ENCODE measurements at regions not wholly inside any gene's neighbourhood (a gene's known extent, or its start where the extent isn't known, plus 50 kb on each side); places are given as distances from the start of the nearest gene placed in this dataset.

DNA sequence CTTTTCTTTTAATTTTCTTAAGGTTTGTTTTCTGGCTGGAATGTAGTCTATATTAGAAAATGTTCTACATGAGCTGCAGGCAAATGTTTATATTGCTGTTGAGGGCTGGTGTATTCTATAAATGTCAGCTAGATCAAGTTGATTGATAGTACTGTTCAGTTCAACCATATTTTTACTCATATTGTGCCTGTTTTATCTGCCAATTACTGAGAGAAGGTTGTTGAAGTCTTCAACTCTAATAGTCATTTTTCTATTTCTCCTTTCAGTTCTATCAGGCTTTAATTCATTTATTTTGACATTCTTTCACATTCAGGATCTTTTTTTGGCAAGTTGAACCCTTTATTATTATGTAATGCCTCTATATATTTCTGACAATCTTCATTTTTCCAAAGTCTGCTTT, 93.2 kb upstream of the HS3ST3A1 start:
- Histone ChIP-seq H3K36me3 (ENCODE audit: control insufficient read depth in 2 of 3, insufficient read depth in 3 of 3, low read length in 3 of 3) (no peaks in the 10 kb centered on the region), H3K9me3 (ENCODE audit: control insufficient read depth in 2 of 3, insufficient read depth in 1 of 3, low read length in 3 of 3) (peaks cover 0 to 2% (median 0%) of the 10 kb centered on the region in 3 donors), H3K27ac (ENCODE audit: low read depth in 2 of 2, low read length in 2 of 2) (no peak overlapping the region), H3K4me1 (ENCODE audit: control insufficient read depth in 2 of 3, insufficient read depth in 2 of 3, low read depth in 1 of 3, low read length in 3 of 3) (no peaks in the 10 kb centered on the region), H3K9ac (ENCODE audit: low read length in 3 of 3) (no peak overlapping the region), H3K27me3 (ENCODE audit: control insufficient read depth, insufficient read depth, low read length) (no peaks in the 10 kb centered on the region), H3K4me3 (ENCODE audit: low read length in 3 of 3) (no peak overlapping the region)
- FAIRE-seq (no peak), DNase-seq (no peak)
- intact Hi-C loops (cut with DNase I) = no loop called here
- TF ChIP-seq, protein P1, sequence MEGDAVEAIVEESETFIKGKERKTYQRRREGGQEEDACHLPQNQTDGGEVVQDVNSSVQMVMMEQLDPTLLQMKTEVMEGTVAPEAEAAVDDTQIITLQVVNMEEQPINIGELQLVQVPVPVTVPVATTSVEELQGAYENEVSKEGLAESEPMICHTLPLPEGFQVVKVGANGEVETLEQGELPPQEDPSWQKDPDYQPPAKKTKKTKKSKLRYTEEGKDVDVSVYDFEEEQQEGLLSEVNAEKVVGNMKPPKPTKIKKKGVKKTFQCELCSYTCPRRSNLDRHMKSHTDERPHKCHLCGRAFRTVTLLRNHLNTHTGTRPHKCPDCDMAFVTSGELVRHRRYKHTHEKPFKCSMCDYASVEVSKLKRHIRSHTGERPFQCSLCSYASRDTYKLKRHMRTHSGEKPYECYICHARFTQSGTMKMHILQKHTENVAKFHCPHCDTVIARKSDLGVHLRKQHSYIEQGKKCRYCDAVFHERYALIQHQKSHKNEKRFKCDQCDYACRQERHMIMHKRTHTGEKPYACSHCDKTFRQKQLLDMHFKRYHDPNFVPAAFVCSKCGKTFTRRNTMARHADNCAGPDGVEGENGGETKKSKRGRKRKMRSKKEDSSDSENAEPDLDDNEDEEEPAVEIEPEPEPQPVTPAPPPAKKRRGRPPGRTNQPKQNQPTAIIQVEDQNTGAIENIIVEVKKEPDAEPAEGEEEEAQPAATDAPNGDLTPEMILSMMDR (IDR thresholded peaks at IDR 0.05; ENCODE audit: borderline replicate concordance, extremely low read depth, insufficient read depth) = no peak

DNA sequence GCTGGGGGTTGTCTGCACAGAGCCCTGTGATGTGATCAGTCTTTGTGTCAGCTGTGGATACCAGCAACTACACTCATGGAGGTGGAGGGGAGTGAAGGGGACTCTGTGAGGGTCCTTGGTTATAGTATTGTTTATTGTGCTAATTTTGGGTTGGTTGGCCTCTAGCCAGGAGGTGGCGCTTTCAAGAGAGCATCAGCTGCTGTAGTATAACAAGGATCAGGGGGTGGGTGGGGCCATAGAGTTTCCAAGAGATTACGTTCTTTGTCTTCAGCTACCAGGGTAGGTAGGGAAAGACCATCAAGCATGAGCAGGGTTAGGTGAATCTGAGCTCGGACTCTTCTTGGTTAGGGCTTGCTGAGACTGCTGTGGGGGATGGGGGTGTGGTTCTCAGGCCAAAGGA, 97.1 kb upstream of the HS3ST3A1 start:
- Histone ChIP-seq H3K36me3 (ENCODE audit: control insufficient read depth in 2 of 3, insufficient read depth in 3 of 3, low read length in 3 of 3) (no peaks in the 10 kb centered on the region), H3K4me1 (ENCODE audit: control insufficient read depth in 2 of 3, insufficient read depth in 2 of 3, low read depth in 1 of 3, low read length in 3 of 3) (no peaks in the 10 kb centered on the region), H3K27ac (ENCODE audit: low read depth in 2 of 2, low read length in 2 of 2) (no peak overlapping the region), H3K27me3 (ENCODE audit: control insufficient read depth, insufficient read depth, low read length) (no peaks in the 10 kb centered on the region), H3K9ac (ENCODE audit: low read length in 3 of 3) (no peak overlapping the region), H3K4me3 (ENCODE audit: low read length in 3 of 3) (no peak overlapping the region), H3K9me3 (ENCODE audit: control insufficient read depth in 2 of 3, insufficient read depth in 1 of 3, low read length in 3 of 3) (peaks cover 0 to 2% (median 0%) of the 10 kb centered on the region in 3 donors)
- DNase-seq (no peak), FAIRE-seq (no peak)
- intact Hi-C loops (cut with DNase I) = no loop called here
- TF ChIP-seq, protein P1 (IDR thresholded peaks at IDR 0.05; ENCODE audit: borderline replicate concordance, extremely low read depth, insufficient read depth) = no peak

DNA sequence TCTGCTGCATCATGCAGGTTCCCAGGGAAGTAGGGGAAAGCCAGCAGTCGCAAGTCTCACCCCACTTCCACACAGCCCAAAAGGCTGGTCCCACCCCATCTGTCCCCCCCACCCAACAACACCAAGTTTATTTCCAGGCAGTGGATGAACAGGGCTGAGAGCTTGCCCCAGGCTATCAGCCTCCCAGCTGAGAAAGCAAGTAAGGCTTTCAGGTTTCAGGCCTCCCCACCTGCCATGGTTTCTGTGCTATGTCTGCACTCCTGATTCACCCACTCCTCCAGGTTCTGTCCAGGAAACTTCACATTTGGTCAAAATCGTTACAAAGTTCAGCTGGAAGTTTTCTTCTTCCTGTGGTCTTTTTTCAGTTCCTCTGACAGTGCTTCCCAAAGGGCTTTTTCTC, 97.5 kb upstream of the HS3ST3A1 start:
- TF ChIP-seq, protein P1 (IDR thresholded peaks at IDR 0.05; ENCODE audit: borderline replicate concordance, extremely low read depth, insufficient read depth) = no peak
- no peak for DNase-seq
- H3K27ac ChIP-seq (ENCODE audit: low read depth in 2 of 2, low read length in 2 of 2) = no peak overlapping the region
- H3K4me3 ChIP-seq (ENCODE audit: low read length in 3 of 3) = no peak overlapping the region
- no peaks in the 10 kb centered on the region for H3K4me1 ChIP-seq (ENCODE audit: control insufficient read depth in 2 of 3, insufficient read depth in 2 of 3, low read depth in 1 of 3, low read length in 3 of 3)
- H3K9me3 ChIP-seq (ENCODE audit: control insufficient read depth in 2 of 3, insufficient read depth in 1 of 3, low read length in 3 of 3) = peaks cover 0 to 2% (median 0%) of the 10 kb centered on the region in 3 donors
- intact Hi-C loops (cut with DNase I) = no loop called here
- no peak for FAIRE-seq
- H3K27me3 ChIP-seq (ENCODE audit: control insufficient read depth, insufficient read depth, low read length) = no peaks in the 10 kb centered on the region
- no peak overlapping the region for H3K9ac ChIP-seq (ENCODE audit: low read length in 3 of 3)
- H3K36me3 ChIP-seq (ENCODE audit: control insufficient read depth in 2 of 3, insufficient read depth in 3 of 3, low read length in 3 of 3) = no peaks in the 10 kb centered on the region

DNA sequence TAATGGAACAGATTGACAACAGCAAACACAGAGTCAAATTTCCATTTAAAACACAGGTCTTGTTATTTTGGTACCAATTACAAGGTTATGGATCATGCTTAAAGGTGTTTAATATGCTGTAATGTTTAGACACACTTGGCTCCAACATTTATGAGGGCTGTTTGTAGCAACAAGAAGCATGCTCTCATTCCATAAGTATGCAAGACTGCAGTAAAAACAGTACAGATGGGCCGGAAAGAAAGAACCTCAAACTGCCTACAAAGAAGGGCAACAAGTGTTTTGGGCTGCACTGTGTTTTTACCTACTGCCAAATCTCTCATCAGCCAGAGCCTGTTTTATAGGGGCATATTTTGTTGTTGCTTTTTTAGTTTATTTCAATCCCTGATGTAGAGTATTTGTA, 100.5 kb upstream of the HS3ST3A1 start:
- Histone ChIP-seq H3K27ac (ENCODE audit: low read depth in 2 of 2, low read length in 2 of 2) (no peak overlapping the region), H3K36me3 (ENCODE audit: control insufficient read depth in 2 of 3, insufficient read depth in 3 of 3, low read length in 3 of 3) (no peaks in the 10 kb centered on the region), H3K4me1 (ENCODE audit: control insufficient read depth in 2 of 3, insufficient read depth in 2 of 3, low read depth in 1 of 3, low read length in 3 of 3) (no peaks in the 10 kb centered on the region), H3K4me3 (ENCODE audit: low read length in 3 of 3) (no peak overlapping the region), H3K27me3 (ENCODE audit: control insufficient read depth, insufficient read depth, low read length) (no peaks in the 10 kb centered on the region), H3K9me3 (ENCODE audit: control insufficient read depth in 2 of 3, insufficient read depth in 1 of 3, low read length in 3 of 3) (peaks cover 0 to 2% (median 0%) of the 10 kb centered on the region in 3 donors), H3K9ac (ENCODE audit: low read length in 3 of 3) (no peak overlapping the region)
- intact Hi-C loops (cut with DNase I) = no loop called here
- DNase-seq = no peak
- no peak for FAIRE-seq
- TF ChIP-seq, protein P1 (IDR thresholded peaks at IDR 0.05; ENCODE audit: borderline replicate concordance, extremely low read depth, insufficient read depth) = no peak

All from kidney (tissue), 13 donors.